Skin epidermis (tissue), 12 donors: ENCODE measurements at regions not wholly inside any gene's neighbourhood (a gene's known extent, or its start where the extent isn't known, plus 50 kb on each side); places are given as distances from the start of the nearest gene placed in this dataset.

ENCODE experiments used
- H3K27ac ChIP-seq, 21 experiments: fragments of 200-600 bp; sonication (generic) in 11 of 21; one replicate each; pipeline ENCODE4 v1.5.0; 2020; ENCODE audit warnings: mild to moderate bottlenecking in 3 of 21, inconsistent platforms in 2 of 21, moderate library complexity in 2 of 21
- H3K4me3 ChIP-seq, 7 experiments: fragments of 200-600 bp; sonication (generic) in 2 of 7; one replicate each; pipeline ENCODE4 v1.5.0; 2020; ENCODE audit warnings: inconsistent platforms in 2 of 7, mild to moderate bottlenecking in 2 of 7, moderate library complexity in 1 of 7

DNA sequence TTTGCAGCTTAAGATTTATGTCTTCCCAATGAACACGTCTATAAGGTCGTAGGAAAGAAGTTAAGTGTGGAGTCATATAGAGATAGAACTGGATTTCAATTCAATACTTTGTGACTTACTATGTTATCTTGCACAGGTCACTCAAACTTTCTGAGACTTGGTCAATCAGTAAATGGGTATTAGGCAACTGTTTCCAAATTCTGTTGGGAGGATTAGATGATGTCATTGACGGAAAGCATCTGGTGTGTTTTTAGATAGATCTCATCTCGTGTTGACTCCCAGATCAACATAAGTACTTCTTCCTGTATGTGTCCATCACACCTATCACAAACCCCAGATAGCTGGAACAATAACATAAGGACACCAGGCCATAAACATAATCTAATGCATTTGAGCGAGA, 771.1 kb upstream of the FANCL start:
- Histone ChIP-seq H3K27ac (no peak overlapping the region), H3K4me3 (no peak overlapping the region)

DNA sequence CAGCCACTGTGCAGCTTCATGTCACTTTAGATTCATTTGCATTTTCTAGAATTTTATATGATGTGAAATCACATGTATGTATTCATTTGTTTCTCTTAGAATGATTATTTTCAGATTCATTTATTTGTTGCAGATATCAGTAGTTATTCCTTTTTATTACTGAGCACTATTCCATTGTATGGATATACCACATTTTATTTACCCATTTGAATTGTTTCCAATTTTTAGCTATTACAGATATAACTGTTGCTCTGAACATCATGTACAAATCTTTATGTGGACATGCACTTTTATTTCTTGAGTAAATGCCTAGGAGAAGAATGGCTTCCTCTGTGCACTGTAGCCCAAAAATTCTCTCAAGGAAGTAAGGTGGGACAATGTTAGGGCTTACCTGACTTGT, 767.8 kb upstream of the FANCL start:
- no peak overlapping the region for H3K27ac ChIP-seq
- no peak overlapping the region for H3K4me3 ChIP-seq

DNA sequence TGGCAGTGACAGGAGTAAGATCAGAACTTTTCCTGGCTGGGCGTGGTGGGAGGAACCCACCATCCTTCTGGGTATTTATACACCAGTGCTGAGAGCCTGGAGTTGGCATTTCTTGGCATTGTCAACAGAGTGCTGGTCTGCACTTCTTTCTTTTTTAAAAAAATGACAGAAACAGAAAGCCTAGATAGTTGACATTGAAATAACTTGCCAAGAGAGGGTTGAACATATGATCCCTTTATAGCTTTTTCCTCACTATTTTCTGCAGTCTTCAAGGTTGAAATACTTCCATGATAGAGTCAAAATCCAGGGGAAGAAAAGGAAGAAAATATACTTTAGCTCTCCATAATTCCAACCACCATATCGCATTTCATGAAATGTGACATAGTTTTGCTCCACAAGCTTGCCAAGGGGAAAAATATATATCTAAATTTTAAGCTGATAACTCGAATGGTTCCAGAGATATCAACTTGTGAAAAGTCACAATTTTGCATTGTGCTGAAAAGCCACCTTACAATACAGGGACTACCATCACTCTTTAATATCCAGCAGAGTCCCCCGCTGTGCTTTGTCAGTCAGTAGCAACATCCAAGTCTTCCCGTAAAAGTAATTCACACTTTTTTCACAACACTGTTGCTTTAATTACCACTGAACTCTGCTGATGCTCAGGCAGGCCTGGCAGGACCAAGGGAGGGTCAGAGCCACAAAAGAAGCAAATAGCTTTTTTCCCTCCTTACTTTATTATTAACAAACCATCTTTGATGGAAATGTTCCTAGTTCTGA, 764.9 kb upstream of the FANCL start:
- H3K27ac ChIP-seq: no peak overlapping the region

DNA sequence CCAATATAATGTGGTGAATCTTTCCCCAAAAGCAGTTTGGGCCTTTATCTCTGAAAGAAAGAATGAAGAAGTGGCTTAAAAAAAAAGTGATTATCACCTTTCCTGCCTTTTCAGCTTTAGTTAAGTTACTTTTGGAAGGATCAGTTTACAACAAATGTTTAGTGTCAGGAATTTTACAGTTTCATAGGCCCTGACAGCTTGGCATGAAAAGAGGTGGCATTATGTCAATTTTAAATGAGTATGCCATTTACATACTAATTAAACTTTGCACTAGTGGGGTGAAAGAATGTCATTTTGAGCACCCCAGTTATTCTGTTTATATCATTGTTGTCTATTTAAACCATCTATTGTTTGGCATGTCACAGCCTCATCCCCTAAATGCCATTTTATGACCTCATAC, 763.5 kb upstream of the FANCL start:
- no peak overlapping the region for H3K27ac ChIP-seq
- no peak overlapping the region for H3K4me3 ChIP-seq

More for the DNA sequence above, 764.9 kb upstream of the FANCL start:
- H3K4me3 ChIP-seq: no peak overlapping the region

DNA sequence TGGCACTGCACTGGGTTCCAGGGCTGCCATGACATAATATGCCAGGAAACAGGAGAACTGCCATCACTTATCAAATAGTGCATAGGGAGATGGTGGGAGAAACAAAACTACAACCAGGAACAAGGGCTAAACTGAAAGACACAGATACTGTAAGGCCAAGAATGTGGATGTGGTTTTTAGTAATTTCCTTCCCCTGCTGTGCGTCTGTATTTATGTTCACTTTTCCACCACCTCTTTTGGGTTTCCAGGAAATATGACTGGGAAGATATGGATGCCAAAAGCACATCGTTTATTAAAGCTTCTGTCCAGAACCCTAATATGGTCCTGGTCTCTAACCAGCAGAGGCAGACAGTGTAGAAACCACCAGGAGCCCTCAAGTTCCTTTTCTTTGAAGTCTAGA, 759.7 kb upstream of the FANCL start:
- no peak overlapping the region for H3K4me3 ChIP-seq
- H3K27ac ChIP-seq: no peak overlapping the region

DNA sequence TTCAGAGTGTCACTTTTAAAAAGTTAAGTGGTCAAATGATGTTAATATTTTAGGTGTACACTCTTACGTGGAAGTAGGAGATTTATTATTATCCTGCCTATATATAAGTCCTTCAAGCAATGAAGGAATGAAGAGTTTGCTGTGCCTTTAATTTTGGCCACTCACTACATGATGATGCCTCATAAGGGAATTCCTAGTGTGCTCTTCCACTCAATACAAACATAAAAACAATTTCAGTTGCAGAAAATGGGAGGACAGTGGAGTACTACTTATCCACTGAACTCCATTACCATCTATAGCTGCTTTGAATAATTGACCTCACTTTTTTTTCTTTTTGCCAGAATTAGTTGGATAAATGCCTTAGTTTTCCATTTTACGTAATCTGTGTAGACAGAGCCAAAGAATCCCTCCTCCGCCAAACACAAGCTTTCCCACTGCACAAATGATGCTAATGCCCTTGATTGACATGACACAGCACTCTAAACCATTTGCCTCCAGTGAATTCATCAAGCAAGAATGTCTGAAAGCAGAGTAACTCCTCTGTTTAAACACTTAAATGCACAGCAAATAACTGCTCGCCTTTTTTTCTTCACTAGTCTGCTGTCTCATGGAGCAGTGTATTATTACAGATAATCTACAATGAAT, 751.1 kb upstream of the FANCL start:
- Histone ChIP-seq H3K4me3 (no peak overlapping the region), H3K27ac (no peak overlapping the region)

DNA sequence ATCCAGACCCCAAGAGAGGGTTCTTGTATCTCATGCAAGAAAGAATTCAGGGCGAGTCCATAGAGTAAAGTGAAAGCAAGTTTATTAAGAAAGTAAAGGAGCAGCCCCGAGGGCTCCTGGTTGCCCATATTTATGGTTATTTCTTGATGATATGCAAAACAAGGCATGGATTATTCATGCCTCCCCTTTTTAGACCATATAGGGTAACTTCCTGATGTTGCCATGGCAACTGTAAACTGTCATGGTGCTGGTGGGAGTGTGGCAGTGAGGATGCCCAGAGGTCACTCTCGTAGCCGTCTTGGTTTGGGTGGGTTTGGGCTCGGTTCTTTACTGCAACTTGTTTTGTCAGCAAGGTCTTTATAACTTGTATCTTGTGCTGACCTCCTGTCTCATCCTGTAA, 750.2 kb upstream of the FANCL start:
- Histone ChIP-seq H3K4me3 (no peak overlapping the region), H3K27ac (no peak overlapping the region)

DNA sequence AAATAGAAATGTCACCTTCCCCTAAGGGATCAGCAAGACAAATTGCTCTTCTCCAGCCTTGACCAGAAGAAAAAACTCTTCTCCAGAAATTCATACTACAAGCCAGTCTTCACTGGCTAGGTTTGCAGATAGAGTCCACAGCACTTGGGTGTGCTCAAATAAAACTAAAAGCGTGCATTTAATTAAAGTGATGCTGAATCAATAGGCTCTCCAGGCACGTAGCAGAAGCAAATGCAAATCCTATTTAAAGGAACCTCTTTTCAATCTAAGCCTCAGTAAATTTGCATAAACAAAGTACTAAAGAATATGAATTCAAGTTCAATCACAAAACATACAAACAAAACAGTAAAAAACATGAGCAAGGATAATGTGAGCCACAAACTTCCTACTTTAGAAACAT, 744.4 kb upstream of the FANCL start:
- H3K4me3 ChIP-seq: no peak overlapping the region
- no peak overlapping the region for H3K27ac ChIP-seq

DNA sequence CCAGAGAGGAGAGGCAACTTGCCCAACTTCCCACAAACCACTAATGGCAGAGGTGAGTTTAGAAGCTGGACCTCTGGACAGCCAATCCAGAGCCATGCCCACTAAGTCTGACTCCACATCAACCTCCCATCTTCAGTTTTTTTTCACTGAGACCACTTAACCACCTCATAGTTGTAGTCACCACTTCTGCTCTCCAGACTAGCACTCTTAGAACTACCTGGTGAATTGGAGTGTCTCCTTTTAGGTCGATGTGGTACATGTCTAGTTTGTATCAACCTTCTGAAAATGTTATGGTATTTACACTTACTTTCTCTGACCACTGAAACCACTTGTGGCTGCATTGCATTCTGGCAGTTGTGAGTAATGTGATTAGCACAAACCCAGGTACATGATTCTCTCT, 743.6 kb upstream of the FANCL start:
- no peak overlapping the region for H3K27ac ChIP-seq
- no peak overlapping the region for H3K4me3 ChIP-seq

DNA sequence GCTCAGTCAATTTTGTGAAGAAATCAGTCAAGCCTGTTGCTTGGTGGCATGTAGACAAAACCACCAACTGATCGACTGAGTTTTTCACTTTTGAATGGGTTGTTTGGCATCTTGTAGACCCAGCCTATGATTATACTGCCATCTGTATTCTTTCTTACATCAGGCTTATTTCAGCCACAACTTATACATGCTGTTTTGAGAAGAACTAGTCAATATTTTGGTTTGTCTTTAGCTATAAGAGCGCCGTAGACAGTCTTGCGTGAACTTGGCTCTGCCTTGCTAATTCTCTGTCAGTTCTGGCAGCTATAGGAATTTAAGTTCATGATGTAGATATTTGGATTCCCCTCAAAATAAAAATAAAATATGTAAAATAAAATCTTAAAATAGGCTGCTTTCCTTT, 742.0 kb upstream of the FANCL start:
- Histone ChIP-seq H3K27ac (no peak overlapping the region), H3K4me3 (no peak overlapping the region)

DNA sequence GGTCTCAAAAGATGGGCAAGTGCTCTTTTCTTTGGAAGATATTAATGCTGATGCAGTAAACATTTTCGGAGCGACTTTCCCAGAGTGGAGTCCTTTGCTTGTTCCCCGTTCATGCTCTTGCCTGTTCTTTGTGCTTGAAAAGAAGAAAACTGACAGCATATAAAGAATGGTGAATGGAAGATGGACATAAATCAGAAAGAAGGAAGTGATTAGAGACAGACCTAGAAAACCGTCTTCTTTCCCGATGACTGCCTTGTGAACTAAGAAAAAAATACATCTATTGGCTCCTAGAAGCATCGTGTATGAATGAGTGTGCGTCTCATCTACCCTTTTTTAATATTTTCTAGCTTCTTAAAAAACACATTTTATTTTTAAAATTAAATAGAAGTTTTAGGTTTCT, 740.1 kb upstream of the FANCL start:
- H3K27ac ChIP-seq: no peak overlapping the region
- H3K4me3 ChIP-seq: no peak overlapping the region

DNA sequence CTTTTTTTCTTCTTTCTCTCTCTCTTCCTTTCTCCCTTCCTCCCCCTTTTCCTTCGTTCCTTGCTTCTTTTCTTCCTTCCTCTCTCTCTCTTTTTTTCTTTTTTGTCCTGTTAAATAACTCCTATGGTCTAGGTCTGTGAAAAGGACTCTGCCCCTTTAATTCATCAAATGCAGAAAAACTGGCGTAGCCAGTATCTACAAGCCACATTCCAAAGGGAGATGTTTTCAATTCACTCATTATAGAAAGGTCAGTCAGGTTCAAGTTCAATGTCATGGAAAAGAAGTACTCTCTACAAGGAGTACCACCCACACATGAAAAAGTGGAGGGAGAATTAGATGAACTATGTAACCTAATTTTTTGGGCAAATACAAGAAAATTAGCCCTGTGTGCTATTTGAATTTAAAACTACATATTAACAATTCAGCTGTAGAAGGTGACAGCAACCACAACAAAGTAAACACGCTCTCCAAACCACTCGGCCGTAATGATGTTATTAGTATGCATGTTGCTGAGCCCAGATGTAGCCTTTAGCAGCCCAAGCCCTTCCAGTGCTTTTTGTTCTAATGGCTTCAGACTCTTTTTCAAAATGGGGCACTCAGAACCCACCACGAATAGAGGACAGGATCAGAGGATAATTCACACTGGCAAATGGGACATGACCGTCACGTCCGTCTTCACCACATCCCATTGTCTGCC, 735.4 kb upstream of the FANCL start:
- Histone ChIP-seq H3K27ac (no peak overlapping the region), H3K4me3 (no peak overlapping the region)

DNA sequence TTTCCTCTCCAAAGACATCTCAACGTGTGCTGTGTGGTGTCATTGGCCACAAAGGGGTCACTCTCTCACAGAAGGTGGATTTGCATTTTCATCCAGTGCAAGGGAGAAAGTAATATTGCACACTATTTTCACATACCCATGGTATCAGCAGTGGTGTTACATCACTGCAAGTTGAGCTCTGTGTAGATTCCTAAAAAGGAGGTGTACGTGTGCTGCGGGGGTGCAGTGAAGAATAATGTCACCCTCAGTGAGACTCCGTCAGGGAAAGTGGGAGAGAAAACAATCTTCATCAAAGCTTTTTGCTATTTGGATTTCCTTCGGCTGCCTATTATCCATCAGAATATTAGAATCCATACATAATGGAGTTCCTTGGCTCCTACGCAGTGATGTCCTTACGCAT, 733.8 kb upstream of the FANCL start:
- H3K27ac ChIP-seq: no peak overlapping the region
- no peak overlapping the region for H3K4me3 ChIP-seq

DNA sequence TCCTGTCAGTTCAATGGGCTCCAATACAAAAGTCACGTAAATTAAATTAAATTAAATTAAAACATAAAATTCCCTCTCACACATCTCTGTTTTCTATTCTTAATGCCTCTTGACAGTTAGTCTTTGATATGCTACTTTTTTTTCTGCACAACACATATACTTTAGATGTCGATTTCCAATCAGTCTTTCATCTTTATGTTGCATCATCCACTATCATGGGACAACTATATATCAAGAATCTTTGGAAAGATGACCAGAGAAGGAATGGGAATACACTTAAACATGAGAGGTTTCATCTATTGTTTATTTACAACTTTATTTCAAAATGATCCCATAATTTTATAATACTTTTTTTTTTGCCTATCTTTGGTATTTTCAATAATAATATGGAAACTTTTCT, 733.3 kb upstream of the FANCL start:
- Histone ChIP-seq H3K4me3 (no peak overlapping the region), H3K27ac (no peak overlapping the region)

DNA sequence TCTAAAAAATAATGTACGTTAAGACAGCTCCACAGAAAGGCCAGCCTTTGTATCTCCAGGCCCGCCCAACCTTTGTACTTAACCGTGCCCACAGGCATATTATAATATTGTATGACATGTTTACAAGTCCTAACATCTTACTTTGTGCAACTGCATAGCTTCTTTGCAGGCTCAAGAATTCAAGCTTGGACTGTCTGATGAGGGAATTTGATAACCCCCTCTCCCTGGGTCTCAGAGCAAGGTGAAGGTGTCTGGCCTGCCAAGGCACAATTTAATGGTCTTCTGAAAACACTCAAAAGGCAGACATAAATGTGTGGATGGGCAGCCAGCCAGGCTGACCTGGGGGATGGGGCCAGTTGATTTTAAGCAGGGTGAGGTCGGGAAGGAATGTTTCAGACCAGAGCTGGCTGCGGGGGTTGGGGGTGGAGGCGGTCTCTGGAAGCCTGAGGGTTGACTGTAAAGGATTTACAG, 732.7 kb upstream of the FANCL start:
- no peak overlapping the region for H3K27ac ChIP-seq
- no peak overlapping the region for H3K4me3 ChIP-seq

DNA sequence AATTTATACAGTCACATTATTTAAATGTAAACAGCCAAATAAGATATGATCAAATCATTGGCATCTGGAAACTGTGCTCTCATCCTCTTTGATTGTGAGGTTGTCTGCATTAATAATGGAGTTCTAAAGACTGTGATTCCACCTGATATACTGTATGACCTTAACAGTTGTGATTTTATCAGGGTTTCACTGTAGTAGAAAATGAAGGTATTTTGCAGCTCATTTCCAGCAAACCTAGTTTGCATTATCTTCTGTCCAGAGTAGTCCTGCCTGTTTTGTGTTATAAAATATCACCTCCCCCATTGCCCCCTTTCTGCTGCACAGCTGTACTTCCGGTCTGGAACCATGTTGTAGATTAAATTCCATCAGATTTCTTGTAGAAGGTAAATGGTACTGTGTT, 731.6 kb upstream of the FANCL start:
- no peak overlapping the region for H3K4me3 ChIP-seq

DNA sequence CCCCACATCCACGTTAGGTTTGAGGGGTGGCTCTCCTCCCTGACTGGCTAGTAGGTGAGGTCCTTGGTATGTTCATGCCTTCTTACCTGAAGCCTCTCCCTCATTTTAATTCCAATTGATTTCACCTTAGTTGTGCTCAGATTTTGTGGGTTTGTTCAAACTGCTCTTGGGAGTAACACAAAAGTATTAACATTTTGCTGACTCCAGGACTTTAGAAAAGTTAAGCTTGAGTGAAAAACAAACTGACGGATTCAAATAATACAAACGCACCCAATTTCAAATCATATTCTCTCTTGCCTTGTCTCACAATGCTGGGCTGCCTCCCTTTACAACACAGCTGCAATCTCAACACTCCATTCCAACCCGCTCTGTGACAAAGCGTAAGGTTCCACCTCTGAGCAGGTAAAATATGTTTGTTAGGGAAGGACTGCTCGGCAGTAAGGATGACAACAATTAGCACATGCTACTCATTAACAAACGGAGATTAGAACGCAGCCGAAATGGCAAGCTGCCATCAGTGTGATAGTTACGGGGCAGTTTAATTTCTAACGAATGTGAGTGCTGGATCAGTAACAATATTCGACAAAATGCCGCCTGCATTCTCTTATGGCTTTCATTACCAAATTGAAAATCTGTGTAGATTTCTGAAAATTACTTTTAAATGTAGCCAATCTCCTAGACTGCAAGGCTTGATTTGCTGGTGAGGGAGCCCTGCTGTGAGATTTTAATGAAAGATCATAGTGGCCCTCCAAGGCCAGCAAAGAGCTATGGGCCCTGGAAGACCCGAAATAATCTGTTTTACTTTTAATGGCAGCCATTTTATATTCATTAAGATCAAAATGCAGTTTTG, 730.6 kb upstream of the FANCL start:
- H3K4me3 ChIP-seq: no peak overlapping the region
- no peak overlapping the region for H3K27ac ChIP-seq

More for the DNA sequence above, 731.6 kb upstream of the FANCL start:
- no peak overlapping the region for H3K27ac ChIP-seq

DNA sequence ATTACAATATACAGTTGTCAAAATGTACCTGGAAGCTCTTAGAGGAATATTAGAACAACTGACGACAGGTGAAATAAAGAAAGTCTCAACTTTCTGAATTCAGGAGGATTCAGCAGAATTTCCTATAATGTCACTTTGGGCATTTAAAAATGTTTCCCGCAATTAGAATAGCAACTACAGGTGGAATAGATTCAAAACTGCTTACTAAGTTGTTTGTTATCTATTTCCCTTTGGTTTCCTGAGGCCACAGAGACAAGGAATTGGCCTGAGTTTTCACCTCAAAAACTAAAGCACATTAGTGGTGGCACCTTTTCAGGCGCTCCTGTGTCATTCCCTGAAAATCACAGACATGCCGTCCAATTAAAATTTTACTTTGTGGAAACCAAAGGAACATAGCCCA, 729.2 kb upstream of the FANCL start:
- Histone ChIP-seq H3K4me3 (no peak overlapping the region), H3K27ac (no peak overlapping the region)

DNA sequence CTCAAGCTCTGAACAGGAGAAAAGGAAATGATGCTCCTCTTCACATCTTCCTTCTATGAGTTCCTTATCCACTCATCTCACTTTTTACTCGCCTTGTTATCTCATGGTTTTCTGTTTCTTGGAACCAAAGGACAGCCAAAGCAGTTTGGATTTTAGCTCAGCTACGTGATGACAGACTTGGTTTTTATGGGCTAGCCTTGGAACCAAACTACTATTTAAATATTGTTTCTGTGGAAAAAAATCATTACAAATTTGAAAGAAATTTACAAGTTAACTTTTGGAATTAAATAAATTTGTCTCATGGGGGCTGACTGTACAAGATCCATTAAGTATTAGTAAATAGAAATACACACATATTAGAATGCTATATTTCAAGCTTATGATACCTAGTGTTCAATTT, 727.8 kb upstream of the FANCL start:
- Histone ChIP-seq H3K4me3 (no peak overlapping the region), H3K27ac (no peak overlapping the region)

DNA sequence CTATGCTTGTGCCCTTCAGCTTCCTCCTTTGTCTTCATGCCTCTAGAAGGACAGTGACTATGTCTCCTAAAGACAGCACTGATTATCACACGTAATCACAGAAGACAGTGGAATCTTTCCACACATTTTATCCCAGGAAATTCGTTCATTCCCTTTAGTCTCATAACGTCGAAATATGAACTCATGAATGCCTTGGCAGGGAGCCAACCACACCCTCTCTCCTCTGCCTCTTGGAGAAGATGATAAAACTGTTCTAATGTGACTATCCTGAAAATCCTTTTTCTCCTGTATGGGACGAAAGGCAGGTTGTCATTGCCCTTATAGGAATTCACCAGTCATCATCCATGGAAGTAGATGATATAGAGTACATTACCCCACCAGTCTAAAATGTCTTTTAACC, 726.6 kb upstream of the FANCL start:
- H3K27ac ChIP-seq: no peak overlapping the region
- no peak overlapping the region for H3K4me3 ChIP-seq
